IPS DF 6.9 (cell line): ENCODE measurements at regions not wholly inside any gene's neighbourhood (a gene's known extent, or its start where the extent isn't known, plus 50 kb on each side); places are given as distances from the start of the nearest gene placed in this dataset.

Experiments
- DNase-seq: peaks from one replicate; pipeline ENCODE4 v3.0.0-alpha.2; 2013; ENCODE audit warnings: low read depth, low spot score
- H3K27ac ChIP-seq: one replicate; pipeline ENCODE4 v1.5.1; 2013; ENCODE audit warnings: low read length, control low read depth
- H3K27me3 ChIP-seq: 2 replicates; pipeline ENCODE4 v1.6.1; 2013; ENCODE audit warnings: mild to moderate bottlenecking, low read length; ENCODE audit not compliant: control insufficient read depth, insufficient read depth
- H3K36me3 ChIP-seq: 2 replicates; pipeline ENCODE4 v1.6.1; 2013; ENCODE audit warnings: low read length; ENCODE audit not compliant: control insufficient read depth, insufficient read depth
- H3K4me1 ChIP-seq: 2 replicates; pipeline ENCODE4 v1.6.1; 2013; ENCODE audit warnings: low read length; ENCODE audit not compliant: control insufficient read depth, insufficient read depth
- H3K4me3 ChIP-seq: 2 replicates; pipeline ENCODE4 v1.5.1; 2013; ENCODE audit warnings: mild to moderate bottlenecking, low read length
- H3K9me3 ChIP-seq: 2 replicates; pipeline ENCODE4 v1.6.1; 2013; ENCODE audit warnings: low read length, inconsistent platforms; ENCODE audit not compliant: control insufficient read depth, insufficient read depth
- WGBS: extraction: QIAGEN DNeasy Blood & Tissue Kit; methylation state at CpG from one replicate; pipeline ENCODE4 v1.1.7; 2013; ENCODE audit warnings: mixed read lengths, missing lambda C conversion rate; ENCODE audit not compliant: insufficient read length, insufficient coverage; 5-methylcytosine and 5-hydroxymethylcytosine counted together

DNA sequence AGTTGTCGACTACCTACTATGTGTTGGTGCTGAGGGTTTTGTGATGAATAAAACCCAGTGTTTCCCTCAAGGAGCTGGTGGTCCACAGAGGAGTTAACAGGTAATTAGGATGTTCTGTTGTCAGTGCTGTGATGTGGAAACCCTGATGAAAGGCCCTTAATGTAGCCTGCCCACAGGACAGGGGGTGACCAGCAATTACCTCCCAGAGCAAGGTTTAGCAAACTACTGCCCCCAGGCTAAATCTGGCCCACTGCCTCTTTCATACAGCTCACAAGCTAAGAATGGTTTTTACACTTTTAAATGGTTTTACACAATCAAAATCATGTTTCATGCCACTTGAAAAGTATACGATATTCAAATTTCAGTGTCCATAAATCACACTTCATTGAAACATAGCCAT lies 536.2 kb downstream of the MIAT start:
- DNase-seq: no peak
- Histone ChIP-seq H3K27me3 (no peaks in the 10 kb centered on the region), H3K9me3 (no peaks in the 10 kb centered on the region), H3K27ac (no peak overlapping the region), H3K36me3 (no peaks in the 10 kb centered on the region), H3K4me1 (no peaks in the 10 kb centered on the region), H3K4me3 (no peak overlapping the region)
- no CpG with 5 or more reads among the region's 2 CpGs for WGBS

DNA sequence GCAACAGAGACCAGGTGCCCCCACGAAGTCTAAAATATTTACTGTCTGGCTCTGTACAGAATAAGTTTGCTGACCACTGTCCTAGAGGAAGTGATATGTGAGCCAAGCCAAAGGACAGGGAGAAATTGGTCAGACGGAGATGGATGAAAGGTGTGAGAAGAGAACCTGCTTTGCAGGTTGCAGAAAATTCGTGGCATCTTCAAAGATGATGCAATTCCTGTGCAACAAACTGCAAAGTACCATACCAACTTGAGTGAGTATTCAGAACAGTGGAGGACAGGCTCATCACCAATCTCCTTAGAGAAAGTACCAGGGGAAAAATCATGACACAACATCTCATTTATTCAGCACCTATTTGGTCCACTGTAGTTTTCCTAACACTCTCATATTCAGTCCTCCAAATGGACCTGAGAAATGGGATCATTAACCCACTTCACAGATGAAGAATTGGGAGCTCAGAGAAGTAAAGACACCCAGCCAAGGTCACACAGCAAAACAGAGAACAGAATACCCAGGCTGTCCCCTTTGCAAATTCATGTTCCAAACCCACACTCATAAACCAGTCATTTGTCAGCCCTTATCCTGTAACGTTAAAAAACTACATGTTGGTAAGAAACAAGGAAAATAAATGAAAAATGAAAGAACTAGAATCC lies 536.8 kb downstream of the MIAT start:
- WGBS: no CpG with 5 or more reads among the region's 4 CpGs
- no peak overlapping the region for H3K4me3 ChIP-seq
- no peak for DNase-seq
- no peaks in the 10 kb centered on the region for H3K9me3 ChIP-seq
- no peaks in the 10 kb centered on the region for H3K27me3 ChIP-seq
- H3K4me1 ChIP-seq: no peaks in the 10 kb centered on the region
- H3K27ac ChIP-seq: no peak overlapping the region
- no peaks in the 10 kb centered on the region for H3K36me3 ChIP-seq

DNA sequence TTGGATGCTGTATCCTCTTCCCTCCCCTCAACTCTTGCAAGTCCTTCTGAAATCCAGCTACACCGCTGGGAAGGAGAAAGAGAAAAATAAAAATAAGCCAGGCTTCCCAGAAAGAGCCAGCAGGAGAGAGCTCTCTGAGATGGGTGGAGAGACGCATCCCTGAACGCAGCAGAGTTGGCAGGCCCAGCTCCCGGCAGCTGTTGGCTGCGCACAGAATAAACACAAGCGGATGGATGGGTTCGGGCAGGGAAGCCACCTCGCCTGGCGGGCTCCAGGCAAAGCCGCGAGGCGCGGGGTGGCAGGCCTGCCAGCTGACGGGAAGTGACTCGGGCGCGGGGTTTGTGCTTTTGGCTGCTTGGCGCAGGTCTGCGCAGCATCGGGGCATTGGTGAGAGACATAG lies 537.7 kb downstream of the MIAT start:
- Histone ChIP-seq H3K27ac (no peak overlapping the region), H3K27me3 (no peaks in the 10 kb centered on the region), H3K9me3 (no peaks in the 10 kb centered on the region), H3K4me3 (no peak overlapping the region), H3K4me1 (no peaks in the 10 kb centered on the region), H3K36me3 (no peaks in the 10 kb centered on the region)
- no peak for DNase-seq
- no CpG with 5 or more reads among the region's 20 CpGs for WGBS

DNA sequence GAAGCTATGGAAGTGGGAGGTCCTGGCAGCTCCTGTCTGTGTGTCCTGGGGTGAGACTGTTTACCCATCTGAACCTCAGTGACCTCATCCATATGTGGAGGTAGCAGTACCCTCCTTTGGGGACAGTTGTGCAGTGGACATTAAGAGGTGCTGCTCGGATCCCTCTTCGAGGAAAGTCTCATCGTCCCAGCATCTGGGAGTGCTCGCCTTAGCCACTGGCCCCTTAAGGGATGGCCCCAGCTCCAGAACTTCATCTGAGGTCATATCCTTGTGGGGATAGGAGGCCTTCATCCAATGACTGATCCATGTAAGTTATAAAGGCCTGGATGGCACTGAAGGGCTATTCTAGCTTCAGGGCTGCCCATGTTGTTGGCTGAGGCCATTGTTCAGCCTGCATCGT lies 538.1 kb downstream of the MIAT start:
- H3K9me3 ChIP-seq: no peaks in the 10 kb centered on the region
- no peaks in the 10 kb centered on the region for H3K36me3 ChIP-seq
- H3K4me3 ChIP-seq: no peak overlapping the region
- WGBS: no CpG with 5 or more reads among the region's 5 CpGs
- H3K27ac ChIP-seq: no peak overlapping the region
- H3K4me1 ChIP-seq: no peaks in the 10 kb centered on the region
- no peaks in the 10 kb centered on the region for H3K27me3 ChIP-seq
- no peak for DNase-seq

DNA sequence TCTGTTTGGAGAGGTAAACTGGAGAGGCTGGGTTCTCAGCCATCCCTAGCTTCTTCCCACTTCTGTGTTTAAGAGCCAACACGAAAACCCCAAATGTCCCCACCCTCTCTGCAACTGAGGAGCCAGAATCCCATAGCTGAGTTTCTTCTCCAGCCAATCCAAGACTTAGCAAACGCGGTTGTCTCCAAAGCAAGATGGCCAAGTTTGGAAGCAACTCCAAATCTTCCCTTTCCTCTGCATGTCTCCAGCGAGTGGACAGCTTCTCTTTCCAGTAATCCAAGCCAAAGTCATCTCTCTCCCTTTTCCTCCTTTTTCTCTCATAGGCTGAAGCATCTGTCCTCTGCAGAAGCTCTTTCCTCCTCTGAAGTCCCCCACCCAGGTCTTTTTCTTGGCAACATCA lies 539.2 kb downstream of the MIAT start:
- Histone ChIP-seq H3K27me3 (no peaks in the 10 kb centered on the region), H3K36me3 (no peaks in the 10 kb centered on the region), H3K4me1 (no peaks in the 10 kb centered on the region), H3K4me3 (no peak overlapping the region), H3K9me3 (no peaks in the 10 kb centered on the region), H3K27ac (no peak overlapping the region)
- WGBS: no CpG with 5 or more reads among the region's 4 CpGs
- no peak for DNase-seq

DNA sequence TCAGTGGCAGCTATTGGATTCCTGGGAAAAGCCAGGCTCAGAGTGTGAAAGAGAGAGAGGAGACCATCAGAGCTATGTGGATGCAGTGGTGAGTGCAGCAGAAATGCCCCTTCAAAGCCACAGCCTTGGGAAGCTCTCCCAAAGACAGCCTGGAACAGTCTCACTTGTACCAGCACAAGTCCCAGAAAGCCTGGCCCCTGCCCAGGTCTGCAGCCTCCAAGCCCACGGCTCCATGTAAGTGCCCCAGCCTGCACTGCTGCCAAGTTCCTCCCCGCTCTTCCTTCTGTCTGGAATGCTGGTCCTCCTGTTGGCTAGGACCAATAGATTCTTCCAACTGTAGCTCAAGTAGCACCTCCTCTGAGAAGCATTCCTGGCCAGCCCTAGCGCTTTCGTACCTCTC lies 539.7 kb downstream of the MIAT start:
- no CpG with 5 or more reads among the region's 4 CpGs for WGBS

DNA sequence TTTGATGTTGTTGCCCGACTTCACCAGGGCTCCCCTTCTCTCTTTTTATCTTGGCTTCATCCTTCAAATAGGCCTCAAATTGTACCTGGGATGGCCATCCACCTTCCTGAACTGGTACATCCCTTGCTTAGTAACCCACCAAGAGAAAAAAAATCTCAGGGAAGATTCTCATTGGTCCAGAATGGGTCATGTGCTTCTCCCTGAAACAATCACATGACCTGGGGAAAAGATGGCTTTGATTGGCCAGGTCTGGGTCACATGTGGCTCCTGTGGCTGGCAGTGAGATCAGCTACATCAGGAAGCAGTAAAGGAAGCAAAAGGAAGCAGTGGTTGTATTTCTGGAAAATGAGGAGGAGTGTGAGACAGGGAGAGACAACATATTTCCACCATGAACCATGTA lies 540.2 kb downstream of the MIAT start:
- Histone ChIP-seq H3K27me3 (no peaks in the 10 kb centered on the region), H3K4me3 (no peak overlapping the region), H3K27ac (no peak overlapping the region), H3K36me3 (no peaks in the 10 kb centered on the region), H3K9me3 (no peaks in the 10 kb centered on the region), H3K4me1 (no peaks in the 10 kb centered on the region)
- no peak for DNase-seq
- no CpG with 5 or more reads among the region's 1 CpG for WGBS

More for the DNA sequence above, 539.7 kb downstream of the MIAT start:
- no peaks in the 10 kb centered on the region for H3K9me3 ChIP-seq
- H3K36me3 ChIP-seq: no peaks in the 10 kb centered on the region
- no peaks in the 10 kb centered on the region for H3K27me3 ChIP-seq
- H3K4me3 ChIP-seq: no peak overlapping the region
- H3K4me1 ChIP-seq: no peaks in the 10 kb centered on the region
- no peak for DNase-seq
- no peak overlapping the region for H3K27ac ChIP-seq

DNA sequence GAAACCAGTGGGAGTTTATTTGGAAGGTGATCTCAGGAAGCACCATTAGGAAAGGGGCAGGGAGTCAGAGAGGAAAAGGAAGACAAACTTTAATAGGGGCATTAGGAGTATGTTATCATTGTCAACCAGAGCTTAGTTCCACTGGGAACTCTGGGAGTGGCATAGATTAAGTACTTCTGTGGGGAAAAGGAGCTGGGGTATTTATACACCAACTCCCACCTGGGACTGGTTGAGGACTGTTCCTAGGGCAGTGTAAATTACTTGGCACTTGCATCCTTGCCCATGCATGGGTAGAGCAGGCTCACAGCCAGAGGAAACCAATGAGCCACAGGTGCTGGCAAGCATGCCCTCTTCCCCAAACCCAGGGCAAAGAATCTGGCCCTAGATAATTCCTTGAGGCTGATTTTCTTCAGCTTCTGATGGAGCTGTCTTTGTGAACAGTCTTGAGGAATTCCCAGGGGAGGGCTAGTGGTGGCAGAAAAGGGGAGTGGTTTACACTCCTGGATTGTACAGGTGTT lies 541.2 kb downstream of the MIAT start:
- Histone ChIP-seq H3K4me1 (no peaks in the 10 kb centered on the region), H3K9me3 (no peaks in the 10 kb centered on the region), H3K4me3 (no peak overlapping the region), H3K27me3 (no peaks in the 10 kb centered on the region), H3K27ac (no peak overlapping the region), H3K36me3 (no peaks in the 10 kb centered on the region)
- DNase-seq: no peak

DNA sequence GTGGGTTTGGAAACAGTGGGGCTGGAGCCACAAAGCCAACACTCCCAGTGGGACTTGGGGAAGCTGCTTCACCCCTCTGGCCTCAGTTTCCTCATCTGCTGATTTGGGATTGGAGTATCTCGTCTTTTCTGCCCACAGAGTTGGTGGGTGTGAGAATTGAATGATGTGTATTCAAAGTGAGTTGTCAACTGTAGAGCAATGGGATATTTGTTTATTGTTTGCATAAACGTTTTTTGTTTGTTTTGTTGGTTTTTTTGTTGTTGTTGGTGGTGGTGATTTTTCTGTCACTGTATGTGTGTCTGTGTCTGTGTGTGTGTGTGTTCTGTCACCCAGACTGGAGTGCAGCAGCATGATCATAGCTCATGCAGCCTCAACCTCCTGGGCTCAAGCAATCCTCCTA lies 542.0 kb downstream of the MIAT start:
- Histone ChIP-seq H3K4me3 (no peak overlapping the region), H3K36me3 (no peaks in the 10 kb centered on the region), H3K4me1 (no peaks in the 10 kb centered on the region), H3K27me3 (no peaks in the 10 kb centered on the region), H3K27ac (no peak overlapping the region), H3K9me3 (no peaks in the 10 kb centered on the region)
- DNase-seq: no peak
- 100% methylated on average over 1 of the region's 2 CpGs for WGBS

DNA sequence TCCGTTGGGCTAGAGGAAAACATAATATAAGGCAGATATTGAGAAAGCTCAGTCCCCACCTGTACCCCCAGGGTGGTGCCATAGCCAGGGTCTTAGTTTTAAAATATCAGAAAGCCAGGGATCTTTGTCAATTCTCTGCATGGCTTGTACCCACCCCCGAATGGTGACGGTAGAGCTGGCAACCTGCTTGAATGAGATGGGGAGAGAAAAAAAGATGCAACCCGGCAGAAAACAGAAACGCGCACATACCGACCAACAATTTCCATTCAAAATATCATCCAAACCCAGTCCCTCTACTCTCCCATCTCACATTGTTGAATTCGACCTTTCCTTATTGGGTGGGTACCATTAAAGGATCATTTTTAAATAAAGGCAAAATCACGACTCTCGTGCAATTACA lies 543.9 kb downstream of the MIAT start:
- H3K4me1 ChIP-seq: no peaks in the 10 kb centered on the region
- no peak for DNase-seq
- H3K9me3 ChIP-seq: no peaks in the 10 kb centered on the region
- H3K27me3 ChIP-seq: no peaks in the 10 kb centered on the region
- no peaks in the 10 kb centered on the region for H3K36me3 ChIP-seq
- H3K27ac ChIP-seq: no peak overlapping the region
- no peak overlapping the region for H3K4me3 ChIP-seq
- WGBS: 100% methylated on average over 1 of the region's 10 CpGs

DNA sequence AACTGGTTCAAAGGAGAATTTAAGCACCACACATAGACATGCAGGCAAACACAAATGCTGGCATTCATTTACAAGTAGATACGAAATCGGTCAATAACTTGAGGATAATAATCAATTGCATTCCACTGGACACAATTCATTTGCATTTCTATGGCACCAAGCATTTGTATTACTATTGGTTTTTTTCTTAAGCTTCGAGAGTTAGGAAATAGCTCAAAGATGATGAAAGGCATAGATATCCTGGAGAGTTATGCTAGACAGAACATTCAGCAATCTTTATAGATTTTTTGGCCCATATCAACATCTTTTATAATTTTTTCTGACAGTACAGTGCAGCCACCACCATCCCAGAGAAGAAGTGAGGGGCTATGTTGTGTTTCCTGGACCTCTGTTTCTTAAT lies 544.4 kb downstream of the MIAT start:
- Histone ChIP-seq H3K4me1 (no peaks in the 10 kb centered on the region), H3K27me3 (no peaks in the 10 kb centered on the region), H3K9me3 (no peaks in the 10 kb centered on the region), H3K4me3 (no peak overlapping the region), H3K27ac (no peak overlapping the region), H3K36me3 (no peaks in the 10 kb centered on the region)
- no CpG with 5 or more reads among the region's 3 CpGs for WGBS
- DNase-seq: no peak
